HL-60 (cell line): ENCODE measurements at regions not wholly inside any gene's neighbourhood (a gene's known extent, or its start where the extent isn't known, plus 50 kb on each side); places are given as distances from the start of the nearest gene placed in this dataset.

Experiments
- DNase-seq, 2 experiments: peaks; one replicate each; pipeline ENCODE4 v3.0.0-alpha.2; 2010 to 2020; ENCODE audit warnings: low read depth in 1 of 2, low spot score in 1 of 2
- H3K27ac ChIP-seq: fragments of 250-450 bp; sonication (Bioruptor Pico); replicated peaks from 2 replicates; pipeline ENCODE4 v1.5.1; 2020; ENCODE audit warnings: mild to moderate bottlenecking, moderate library complexity
- H3K27me3 ChIP-seq: fragments of 250-450 bp; sonication (Bioruptor Pico); 2 replicates; pipeline ENCODE4 v1.5.1; 2021; ENCODE audit warnings: mild to moderate bottlenecking, moderate library complexity; ENCODE audit not compliant: insufficient read depth, poor library complexity, severe bottlenecking
- H3K4me3 ChIP-seq: replicated peaks from 2 replicates; pipeline ENCODE4 v1.5.1; 2011; ENCODE audit warnings: mild to moderate bottlenecking, control low read depth, low read length; ENCODE audit not compliant: insufficient read depth
- GABPA ChIP-seq: IDR thresholded peaks from 2 replicates; pipeline ENCODE4 v1.6.1; 2012; ENCODE audit warnings: low read depth
- POLR2AphosphoS5 ChIP-seq: IDR thresholded peaks from 2 replicates; pipeline ENCODE4 v1.6.1; 2012; ENCODE audit warnings: low read depth
- SPI1 ChIP-seq: IDR thresholded peaks from 2 replicates; pipeline ENCODE4 v1.6.1; 2012; ENCODE audit warnings: low read depth, mild to moderate bottlenecking, borderline replicate concordance
- TF ChIP-seq, protein P1 (sequence below): IDR thresholded peaks from one replicate; pipeline ENCODE4 v1.5.1; 2011; ENCODE audit warnings: low read length, control low read depth, inconsistent platforms; ENCODE audit not compliant: insufficient read depth
- TF ChIP-seq, protein P2 (sequence below): IDR thresholded peaks from 2 replicates; pipeline ENCODE4 v1.6.1; 2012; ENCODE audit warnings: low read depth; ENCODE audit not compliant: insufficient replicate concordance

DNA sequence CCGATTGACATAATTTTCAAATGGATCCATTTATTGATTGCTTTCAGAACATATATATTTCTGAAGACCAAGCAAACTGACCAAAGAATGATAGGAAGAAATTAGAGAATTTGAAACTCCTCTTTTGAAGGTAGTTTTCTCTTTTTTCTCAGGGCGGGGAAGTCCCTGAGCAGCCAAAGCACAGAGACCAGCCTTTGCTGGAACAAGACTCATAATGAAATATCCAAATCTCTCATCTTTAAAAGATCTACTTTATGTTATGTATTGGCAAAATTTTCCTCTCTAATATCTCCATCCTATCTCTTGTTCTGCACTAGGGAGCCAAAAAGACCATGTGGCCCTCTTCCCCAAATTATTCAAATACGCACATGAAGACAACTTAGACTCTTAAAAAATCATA, 379.0 kb upstream of the TCF4 start:
- TF ChIP-seq POLR2AphosphoS5 (no peak), SPI1 (no peak), GABPA (no peak)
- TF ChIP-seq, protein P1, sequence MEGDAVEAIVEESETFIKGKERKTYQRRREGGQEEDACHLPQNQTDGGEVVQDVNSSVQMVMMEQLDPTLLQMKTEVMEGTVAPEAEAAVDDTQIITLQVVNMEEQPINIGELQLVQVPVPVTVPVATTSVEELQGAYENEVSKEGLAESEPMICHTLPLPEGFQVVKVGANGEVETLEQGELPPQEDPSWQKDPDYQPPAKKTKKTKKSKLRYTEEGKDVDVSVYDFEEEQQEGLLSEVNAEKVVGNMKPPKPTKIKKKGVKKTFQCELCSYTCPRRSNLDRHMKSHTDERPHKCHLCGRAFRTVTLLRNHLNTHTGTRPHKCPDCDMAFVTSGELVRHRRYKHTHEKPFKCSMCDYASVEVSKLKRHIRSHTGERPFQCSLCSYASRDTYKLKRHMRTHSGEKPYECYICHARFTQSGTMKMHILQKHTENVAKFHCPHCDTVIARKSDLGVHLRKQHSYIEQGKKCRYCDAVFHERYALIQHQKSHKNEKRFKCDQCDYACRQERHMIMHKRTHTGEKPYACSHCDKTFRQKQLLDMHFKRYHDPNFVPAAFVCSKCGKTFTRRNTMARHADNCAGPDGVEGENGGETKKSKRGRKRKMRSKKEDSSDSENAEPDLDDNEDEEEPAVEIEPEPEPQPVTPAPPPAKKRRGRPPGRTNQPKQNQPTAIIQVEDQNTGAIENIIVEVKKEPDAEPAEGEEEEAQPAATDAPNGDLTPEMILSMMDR: no peak
- TF ChIP-seq, protein P2, sequence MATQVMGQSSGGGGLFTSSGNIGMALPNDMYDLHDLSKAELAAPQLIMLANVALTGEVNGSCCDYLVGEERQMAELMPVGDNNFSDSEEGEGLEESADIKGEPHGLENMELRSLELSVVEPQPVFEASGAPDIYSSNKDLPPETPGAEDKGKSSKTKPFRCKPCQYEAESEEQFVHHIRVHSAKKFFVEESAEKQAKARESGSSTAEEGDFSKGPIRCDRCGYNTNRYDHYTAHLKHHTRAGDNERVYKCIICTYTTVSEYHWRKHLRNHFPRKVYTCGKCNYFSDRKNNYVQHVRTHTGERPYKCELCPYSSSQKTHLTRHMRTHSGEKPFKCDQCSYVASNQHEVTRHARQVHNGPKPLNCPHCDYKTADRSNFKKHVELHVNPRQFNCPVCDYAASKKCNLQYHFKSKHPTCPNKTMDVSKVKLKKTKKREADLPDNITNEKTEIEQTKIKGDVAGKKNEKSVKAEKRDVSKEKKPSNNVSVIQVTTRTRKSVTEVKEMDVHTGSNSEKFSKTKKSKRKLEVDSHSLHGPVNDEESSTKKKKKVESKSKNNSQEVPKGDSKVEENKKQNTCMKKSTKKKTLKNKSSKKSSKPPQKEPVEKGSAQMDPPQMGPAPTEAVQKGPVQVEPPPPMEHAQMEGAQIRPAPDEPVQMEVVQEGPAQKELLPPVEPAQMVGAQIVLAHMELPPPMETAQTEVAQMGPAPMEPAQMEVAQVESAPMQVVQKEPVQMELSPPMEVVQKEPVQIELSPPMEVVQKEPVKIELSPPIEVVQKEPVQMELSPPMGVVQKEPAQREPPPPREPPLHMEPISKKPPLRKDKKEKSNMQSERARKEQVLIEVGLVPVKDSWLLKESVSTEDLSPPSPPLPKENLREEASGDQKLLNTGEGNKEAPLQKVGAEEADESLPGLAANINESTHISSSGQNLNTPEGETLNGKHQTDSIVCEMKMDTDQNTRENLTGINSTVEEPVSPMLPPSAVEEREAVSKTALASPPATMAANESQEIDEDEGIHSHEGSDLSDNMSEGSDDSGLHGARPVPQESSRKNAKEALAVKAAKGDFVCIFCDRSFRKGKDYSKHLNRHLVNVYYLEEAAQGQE: no peak

DNA sequence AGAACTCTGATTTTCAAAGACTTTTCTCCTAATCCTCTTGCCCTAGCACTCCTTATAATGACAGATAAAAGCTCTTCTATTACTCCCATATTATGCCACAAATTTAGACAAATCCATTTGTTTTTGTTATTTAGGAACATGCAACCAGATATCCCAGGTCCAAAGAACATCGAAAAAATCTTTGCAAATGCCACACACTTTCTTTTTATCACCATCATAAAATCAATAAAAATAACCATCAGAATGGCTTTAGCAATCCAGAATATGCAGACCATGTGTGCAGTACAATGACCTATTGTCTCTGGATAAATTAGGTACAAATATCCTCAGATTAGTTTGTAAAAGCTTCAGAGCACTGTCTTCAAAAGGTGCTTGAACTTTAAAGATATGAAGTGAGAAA, 376.2 kb upstream of the TCF4 start:
- Histone ChIP-seq H3K27me3 (no peaks in the 10 kb centered on the region), H3K4me3 (no peak overlapping the region), H3K27ac (no peak overlapping the region)
- DNase-seq: no peak
- TF ChIP-seq, protein P2: no peak
- TF ChIP-seq SPI1 (no peak), POLR2AphosphoS5 (no peak), GABPA (no peak)
- TF ChIP-seq, protein P1: no peak

More for the DNA sequence above, 379.0 kb upstream of the TCF4 start:
- Histone ChIP-seq H3K27me3 (no peaks in the 10 kb centered on the region), H3K4me3 (no peak overlapping the region), H3K27ac (no peak overlapping the region)
- no peak for DNase-seq

DNA sequence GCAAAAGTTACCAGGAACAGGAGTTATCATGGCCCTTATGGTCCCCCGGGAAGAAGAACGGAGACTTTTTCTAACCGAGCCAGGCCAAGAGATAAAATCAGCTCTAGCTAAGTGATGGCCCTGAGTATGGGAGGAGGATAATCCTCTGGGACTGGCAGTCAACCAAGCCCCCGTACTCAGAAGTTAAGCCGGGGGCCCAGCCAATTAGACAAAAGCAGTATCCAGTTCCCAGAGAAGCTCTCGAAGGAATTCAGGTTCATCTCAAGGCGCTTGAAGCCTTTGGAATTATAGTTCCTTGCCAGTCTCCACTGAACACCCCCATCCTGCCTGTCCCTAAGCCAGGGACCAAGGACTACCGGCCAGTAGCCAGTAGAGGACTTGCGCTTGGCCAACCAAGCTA, 365.3 kb upstream of the TCF4 start:
- no peak for DNase-seq
- Histone ChIP-seq H3K27me3 (peaks cover 3% of the 10 kb centered on the region), H3K27ac (no peak overlapping the region), H3K4me3 (no peak overlapping the region)
- TF ChIP-seq, protein P2: no peak
- no peak for TF ChIP-seq POLR2AphosphoS5
- TF ChIP-seq, protein P1: no peak
- no peak for TF ChIP-seq SPI1
- no peak for TF ChIP-seq GABPA
